ENCODE measurements at regions not wholly inside any gene's neighbourhood (a gene's known extent, or its start where the extent isn't known, plus 50 kb on each side); places are given as distances from the start of the nearest gene placed in this dataset.

- H3K27ac ChIP-seq (ENCODE audit: control insufficient read depth, insufficient read depth, low read length): no peak overlapping the region
- dilution Hi-C loops (cut with MboI; ENCODE audit: extremely low pct_ligation_motif_present, low sequenced_read_pairs): no loop called here
- H3K4me3 ChIP-seq (ENCODE audit: control insufficient read depth in 2 of 3, extremely low read depth in 1 of 3, insufficient read depth in 2 of 3, low read depth in 1 of 3, low read length in 3 of 3): no peak overlapping the region
- H3K27me3 ChIP-seq (ENCODE audit: control insufficient read depth, extremely low read depth, insufficient read depth, low read length): no peaks in the 10 kb centered on the region
- TF ChIP-seq EZH2 (IDR thresholded peaks at IDR 0.05; ENCODE audit: low read length) (no peak), CTCF (optimal IDR thresholded peaks at IDR 0.05 in 1 of 3, IDR thresholded peaks at IDR 0.05 in 1 of 3, conservative IDR thresholded peaks at IDR 0.05 in 1 of 3; ENCODE audit: extremely low read depth in 1 of 3, insufficient read depth in 2 of 3, low read length in 3 of 3) (no peak)
- H3K79me2 ChIP-seq (ENCODE audit: control insufficient read depth, insufficient read depth, low read length): no peaks in the 10 kb centered on the region
- no peak for DNase-seq (ENCODE audit: low read depth, low spot score)
- no peaks in the 10 kb centered on the region for H4K20me1 ChIP-seq (ENCODE audit: control insufficient read depth, extremely low read depth, insufficient read depth, low read length)
- H3K4me1 ChIP-seq (ENCODE audit: control insufficient read depth, extremely low read depth, insufficient read depth, low read length): peaks cover 4% of the 10 kb centered on the region
- no peak for FAIRE-seq
- no peak overlapping the region for H3K4me2 ChIP-seq (ENCODE audit: control insufficient read depth, extremely low read depth, insufficient read depth, low read depth, low read length)
- H2AFZ ChIP-seq (ENCODE audit: control insufficient read depth, low read length): no peak overlapping the region
- H3K9ac ChIP-seq (ENCODE audit: control insufficient read depth, extremely low read depth, insufficient read depth, low read length): no peak overlapping the region
- H3K9me1 ChIP-seq (ENCODE audit: control insufficient read depth, extremely low read depth, insufficient read depth, low read length): no peaks in the 10 kb centered on the region
- no peaks in the 10 kb centered on the region for H3K9me3 ChIP-seq (ENCODE audit: control insufficient read depth, low read depth, low read length)
- no peaks in the 10 kb centered on the region for H3K36me3 ChIP-seq (ENCODE audit: control insufficient read depth in 2 of 2, extremely low read depth in 1 of 2, insufficient read depth in 2 of 2, low read length in 2 of 2)
Measured at GRCh38 chr3:152779653-152780052, 55.3 kb upstream of the P2RY1 start.

GRCh38 chr3:152780553-152780952 lies 54.4 kb upstream of the P2RY1 start:
- Histone ChIP-seq H2AFZ (ENCODE audit: control insufficient read depth, low read length) (no peak overlapping the region), H3K4me2 (ENCODE audit: control insufficient read depth, extremely low read depth, insufficient read depth, low read depth, low read length) (no peak overlapping the region), H3K4me3 (ENCODE audit: control insufficient read depth in 2 of 3, extremely low read depth in 1 of 3, insufficient read depth in 2 of 3, low read depth in 1 of 3, low read length in 3 of 3) (no peak overlapping the region), H3K9me3 (ENCODE audit: control insufficient read depth, low read depth, low read length) (no peaks in the 10 kb centered on the region), H3K27me3 (ENCODE audit: control insufficient read depth, extremely low read depth, insufficient read depth, low read length) (no peaks in the 10 kb centered on the region), H3K9ac (ENCODE audit: control insufficient read depth, extremely low read depth, insufficient read depth, low read length) (no peak overlapping the region), H3K4me1 (ENCODE audit: control insufficient read depth, extremely low read depth, insufficient read depth, low read length) (peaks cover 4% of the 10 kb centered on the region), H4K20me1 (ENCODE audit: control insufficient read depth, extremely low read depth, insufficient read depth, low read length) (no peaks in the 10 kb centered on the region), H3K36me3 (ENCODE audit: control insufficient read depth in 2 of 2, extremely low read depth in 1 of 2, insufficient read depth in 2 of 2, low read length in 2 of 2) (no peaks in the 10 kb centered on the region), H3K9me1 (ENCODE audit: control insufficient read depth, extremely low read depth, insufficient read depth, low read length) (no peaks in the 10 kb centered on the region), H3K79me2 (ENCODE audit: control insufficient read depth, insufficient read depth, low read length) (no peaks in the 10 kb centered on the region), H3K27ac (ENCODE audit: control insufficient read depth, insufficient read depth, low read length) (no peak overlapping the region)
- DNase-seq (ENCODE audit: low read depth, low spot score) (no peak), FAIRE-seq (no peak)
- TF ChIP-seq EZH2 (IDR thresholded peaks at IDR 0.05; ENCODE audit: low read length): no peak
- no peak for TF ChIP-seq CTCF (optimal IDR thresholded peaks at IDR 0.05 in 1 of 3, IDR thresholded peaks at IDR 0.05 in 1 of 3, conservative IDR thresholded peaks at IDR 0.05 in 1 of 3; ENCODE audit: extremely low read depth in 1 of 3, insufficient read depth in 2 of 3, low read length in 3 of 3)
- dilution Hi-C loops (cut with MboI; ENCODE audit: extremely low pct_ligation_motif_present, low sequenced_read_pairs): no loop called here

All from keratinocyte (primary cell).